ENCODE measurements at regions not wholly inside any gene's neighbourhood (a gene's known extent, or its start where the extent isn't known, plus 50 kb on each side); places are given as distances from the start of the nearest gene placed in this dataset.

DNA sequence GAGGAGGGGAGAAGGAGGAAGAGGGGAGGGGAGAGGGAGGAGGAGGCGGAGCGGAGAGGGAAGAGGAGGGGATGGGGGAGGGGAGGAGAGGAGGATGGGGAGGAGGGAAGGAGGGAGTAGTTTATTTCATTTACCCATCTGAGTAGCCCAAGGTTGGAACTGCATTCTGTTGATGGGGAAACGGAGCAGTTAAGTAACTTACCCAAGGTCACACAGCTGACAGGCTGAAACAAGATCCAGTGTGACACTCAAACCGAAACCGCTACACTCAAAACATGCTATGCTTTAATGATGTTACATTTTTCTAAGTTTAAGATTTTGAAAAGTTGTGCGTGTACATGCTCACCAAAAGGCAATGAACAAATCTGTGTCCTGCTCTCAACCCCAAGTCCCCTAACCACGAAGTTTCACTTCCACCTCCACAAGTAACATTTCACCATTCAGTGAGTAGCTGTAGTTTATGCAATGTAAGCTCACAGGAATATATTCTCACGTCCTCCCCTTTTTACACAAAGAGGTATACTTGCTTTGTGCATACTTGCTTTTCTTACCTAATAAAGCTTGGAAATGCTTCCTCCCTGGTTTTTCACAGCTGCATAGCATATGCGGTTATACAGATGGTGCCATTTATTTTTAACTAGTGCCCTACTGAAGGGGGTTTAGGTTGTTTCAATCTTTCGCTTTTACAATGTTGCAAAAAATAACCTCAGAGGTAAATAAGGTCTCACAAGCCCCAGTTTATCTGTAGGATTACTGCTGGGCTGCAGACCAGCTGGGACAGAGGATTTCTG, 275.3 kb downstream of the PARN start:
- no peaks in the 10 kb centered on the region for H3K9me3 ChIP-seq
- H3K36me3 ChIP-seq (replicated peaks), result no peaks in the 10 kb centered on the region
- H3K4me1 ChIP-seq, result no peaks in the 10 kb centered on the region
- in situ Hi-C loops (cut with MboI; ENCODE audit: low sequenced_read_pairs), result loop anchor here (5.0 to 10.0 kb wide), 2 partner anchors 37 to 60 kb away; no protein-coding TSS in a partner anchor
- DNase-seq (ENCODE audit: low spot score in 2 of 2), result no peak
- H3K4me3 ChIP-seq, result no peak overlapping the region
- H3K27me3 ChIP-seq (ENCODE audit: low read depth), result 0 out of 2 replicates have a peak, but pooled peaks cover 2% of the 10 kb centered on the region

DNA sequence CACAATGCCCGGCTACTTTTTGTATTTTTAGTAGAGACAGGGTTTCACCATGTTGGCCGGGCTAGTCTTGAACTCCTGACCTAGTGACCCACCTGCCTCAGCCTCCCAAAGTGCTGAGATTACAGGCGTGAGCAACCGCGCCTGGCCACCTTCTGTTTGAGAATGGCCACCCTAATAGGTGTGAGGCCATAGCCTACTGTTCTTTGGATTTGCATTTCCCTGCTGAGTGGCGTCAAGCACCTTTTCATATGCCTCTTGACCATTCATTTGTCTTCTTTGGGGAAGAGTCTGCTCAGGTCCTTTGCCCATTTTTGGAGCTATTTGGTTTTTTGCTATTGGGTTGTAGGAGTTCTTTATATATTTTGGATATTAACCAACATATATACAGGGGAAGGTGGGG, 276.7 kb downstream of the PARN start:
- in situ Hi-C loops (cut with MboI; ENCODE audit: low sequenced_read_pairs), result loop anchor here (10.0 kb wide), 1 partner anchor 61 kb away; no protein-coding TSS in a partner anchor
- no peak overlapping the region for H3K4me3 ChIP-seq
- no peaks in the 10 kb centered on the region for H3K9me3 ChIP-seq
- no peak for DNase-seq (ENCODE audit: low spot score in 2 of 2)
- 0 out of 2 replicates have a peak, but pooled peaks cover 2% of the 10 kb centered on the region for H3K27me3 ChIP-seq (ENCODE audit: low read depth)
- no peaks in the 10 kb centered on the region for H3K36me3 ChIP-seq (replicated peaks)
- H3K4me1 ChIP-seq, result no peaks in the 10 kb centered on the region

DNA sequence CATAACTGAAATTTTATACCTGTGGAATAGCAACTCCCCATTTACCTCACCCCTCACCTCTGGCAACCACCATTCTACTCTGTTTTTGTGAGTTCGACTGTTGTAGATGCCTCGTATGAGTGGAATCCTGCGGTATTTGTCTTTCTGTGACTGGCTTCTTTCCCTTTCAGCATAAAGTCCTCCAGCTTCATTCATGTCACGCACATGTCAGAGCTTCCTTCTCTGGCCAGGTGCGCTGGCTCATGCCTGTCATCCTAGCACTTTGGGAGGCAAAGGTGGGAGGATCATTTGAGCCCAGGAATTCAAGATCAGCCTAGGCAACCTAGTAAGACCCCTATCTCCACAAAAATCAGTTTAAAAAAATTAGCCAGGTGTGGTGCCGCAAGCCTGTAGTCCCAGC, 278.4 kb downstream of the PARN start:
- Histone ChIP-seq H3K4me1 (no peaks in the 10 kb centered on the region), H3K9me3 (no peaks in the 10 kb centered on the region), H3K4me3 (no peak overlapping the region), H3K36me3 (replicated peaks) (no peaks in the 10 kb centered on the region), H3K27me3 (ENCODE audit: low read depth) (0 out of 2 replicates have a peak, but pooled peaks cover 2% of the 10 kb centered on the region)
- in situ Hi-C loops (cut with MboI; ENCODE audit: low sequenced_read_pairs), result loop anchor here (10.0 kb wide), 1 partner anchor 63 kb away; no protein-coding TSS in a partner anchor
- no peak for DNase-seq (ENCODE audit: low spot score in 2 of 2)

DNA sequence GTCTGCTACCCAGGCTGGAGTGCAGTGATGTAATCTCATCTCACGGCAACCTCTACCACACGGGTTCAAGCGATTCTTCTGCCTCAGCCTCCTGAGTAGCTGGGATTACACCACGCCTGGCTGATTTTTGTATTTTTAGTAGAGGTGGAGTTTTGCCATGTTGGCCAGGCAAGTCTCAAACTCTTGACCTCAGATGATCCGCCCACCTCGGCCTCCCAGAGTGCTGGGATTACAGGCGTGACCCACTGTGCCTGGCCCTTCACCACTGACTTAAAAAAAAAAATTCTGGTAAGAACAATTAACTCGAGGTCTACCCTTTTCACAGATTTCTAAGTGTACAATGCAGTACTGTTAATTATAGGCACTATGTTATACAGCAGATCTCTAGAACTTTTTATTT, 279.4 kb downstream of the PARN start:
- Histone ChIP-seq H3K36me3 (replicated peaks) (no peaks in the 10 kb centered on the region), H3K4me3 (no peak overlapping the region), H3K4me1 (no peaks in the 10 kb centered on the region), H3K27me3 (ENCODE audit: low read depth) (0 out of 2 replicates have a peak, but pooled peaks cover 2% of the 10 kb centered on the region), H3K9me3 (no peaks in the 10 kb centered on the region)
- DNase-seq (ENCODE audit: low spot score in 2 of 2), result no peak
- in situ Hi-C loops (cut with MboI; ENCODE audit: low sequenced_read_pairs), result loop anchor here (10.0 kb wide), 1 partner anchor 64 kb away; no protein-coding TSS in a partner anchor

DNA sequence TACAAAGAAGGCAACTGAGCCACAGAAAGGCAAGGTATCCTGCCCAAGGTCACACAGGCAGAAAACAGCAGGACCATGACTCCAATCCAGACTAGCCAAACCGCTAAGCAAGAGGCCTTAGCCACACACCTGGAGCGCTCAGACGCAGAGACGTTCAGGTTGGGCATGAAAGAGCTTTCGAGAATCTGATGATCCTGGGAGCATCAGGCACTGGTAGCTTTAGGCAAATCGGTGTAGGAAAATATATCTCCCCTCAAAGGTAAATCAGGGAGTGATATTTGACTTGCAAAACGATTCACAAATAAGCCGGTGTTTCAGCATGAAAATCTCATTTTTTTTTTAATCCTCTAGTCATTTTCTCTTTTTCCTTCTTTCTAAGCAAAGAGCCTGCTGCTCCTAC, 279.0 kb downstream of the MRTFB start:
- H3K36me3 ChIP-seq (replicated peaks), result no peaks in the 10 kb centered on the region
- in situ Hi-C loops (cut with MboI; ENCODE audit: low sequenced_read_pairs), result loop anchor here (10.0 kb wide), 1 partner anchor 65 kb away; no protein-coding TSS in a partner anchor
- H3K9me3 ChIP-seq, result no peaks in the 10 kb centered on the region
- H3K27me3 ChIP-seq (ENCODE audit: low read depth), result 0 out of 2 replicates have a peak, but pooled peaks cover 2% of the 10 kb centered on the region
- no peak overlapping the region for H3K4me3 ChIP-seq
- H3K4me1 ChIP-seq, result no peaks in the 10 kb centered on the region
- DNase-seq (ENCODE audit: low spot score in 2 of 2), result no peak

DNA sequence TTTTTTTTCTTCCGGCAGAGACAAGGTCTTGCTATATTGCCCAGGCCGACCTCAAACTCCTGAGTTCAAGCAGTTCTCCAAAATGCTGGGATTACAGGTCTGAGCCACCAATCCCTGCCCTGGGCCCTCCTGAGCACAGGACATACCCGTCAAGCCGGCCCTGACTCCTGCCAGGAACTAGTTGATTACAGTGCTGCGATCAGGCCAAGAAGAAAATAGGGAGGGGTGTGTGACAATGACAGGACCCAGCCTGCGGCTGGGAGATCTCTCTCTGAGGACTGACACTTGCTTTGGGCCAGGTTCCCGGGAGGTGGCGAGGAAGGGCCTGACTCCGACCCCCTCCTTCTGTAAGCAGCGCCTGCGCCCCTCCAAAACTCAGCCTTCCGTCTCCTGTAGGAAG, 276.6 kb downstream of the MRTFB start:
- Histone ChIP-seq H3K36me3 (replicated peaks) (no peaks in the 10 kb centered on the region), H3K4me1 (no peaks in the 10 kb centered on the region), H3K9me3 (no peaks in the 10 kb centered on the region), H3K27me3 (ENCODE audit: low read depth) (no peaks in the 10 kb centered on the region), H3K4me3 (no peak overlapping the region)
- in situ Hi-C loops (cut with MboI; ENCODE audit: low sequenced_read_pairs), result no loop called here
- DNase-seq (ENCODE audit: low spot score in 2 of 2), result no peak

DNA sequence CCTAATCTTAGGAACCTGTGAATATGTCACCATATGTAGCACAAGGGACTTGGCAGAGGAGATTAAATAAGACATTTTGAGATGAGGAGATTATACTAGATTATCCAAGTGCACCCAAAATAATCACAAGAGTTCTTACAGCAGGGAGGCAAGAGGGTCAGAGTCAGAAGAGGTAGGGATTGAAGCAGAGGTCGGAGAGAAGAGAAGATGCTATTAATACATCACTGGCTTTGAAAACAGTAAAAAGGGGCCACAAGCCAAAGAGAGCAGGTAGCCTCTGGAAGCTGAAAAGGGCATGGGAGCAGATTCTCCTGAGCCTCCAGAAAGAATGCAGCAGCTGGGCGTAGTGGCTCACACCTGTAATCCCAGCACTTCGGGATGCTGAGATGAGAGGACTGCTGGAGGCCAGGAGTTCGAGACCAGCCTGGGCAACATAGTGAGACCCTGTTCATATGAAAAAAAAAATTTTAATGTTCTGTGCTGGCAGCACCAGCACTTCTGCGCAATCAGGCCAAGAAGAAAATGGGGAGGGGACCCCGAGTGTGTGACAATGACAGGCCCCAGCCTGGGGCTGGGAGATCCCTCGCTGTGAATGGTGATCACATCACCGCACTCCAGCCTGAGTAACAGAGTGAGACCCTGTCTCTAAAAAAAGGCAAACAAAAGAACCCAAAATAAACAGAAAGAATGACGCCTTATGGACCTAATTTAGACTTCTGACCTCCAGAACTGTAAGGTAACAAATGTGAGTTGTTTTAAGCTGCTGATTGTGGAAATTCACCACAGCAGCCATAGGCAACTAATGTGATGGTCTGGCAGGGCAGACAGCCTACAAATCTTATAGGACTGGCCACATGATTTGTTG, 275.4 kb downstream of the MRTFB start:
- Histone ChIP-seq H3K4me3 (no peak overlapping the region), H3K27me3 (ENCODE audit: low read depth) (no peaks in the 10 kb centered on the region), H3K36me3 (replicated peaks) (no peaks in the 10 kb centered on the region), H3K9me3 (no peaks in the 10 kb centered on the region), H3K4me1 (no peaks in the 10 kb centered on the region)
- DNase-seq (ENCODE audit: low spot score in 2 of 2), result no peak
- in situ Hi-C loops (cut with MboI; ENCODE audit: low sequenced_read_pairs), result no loop called here

DNA sequence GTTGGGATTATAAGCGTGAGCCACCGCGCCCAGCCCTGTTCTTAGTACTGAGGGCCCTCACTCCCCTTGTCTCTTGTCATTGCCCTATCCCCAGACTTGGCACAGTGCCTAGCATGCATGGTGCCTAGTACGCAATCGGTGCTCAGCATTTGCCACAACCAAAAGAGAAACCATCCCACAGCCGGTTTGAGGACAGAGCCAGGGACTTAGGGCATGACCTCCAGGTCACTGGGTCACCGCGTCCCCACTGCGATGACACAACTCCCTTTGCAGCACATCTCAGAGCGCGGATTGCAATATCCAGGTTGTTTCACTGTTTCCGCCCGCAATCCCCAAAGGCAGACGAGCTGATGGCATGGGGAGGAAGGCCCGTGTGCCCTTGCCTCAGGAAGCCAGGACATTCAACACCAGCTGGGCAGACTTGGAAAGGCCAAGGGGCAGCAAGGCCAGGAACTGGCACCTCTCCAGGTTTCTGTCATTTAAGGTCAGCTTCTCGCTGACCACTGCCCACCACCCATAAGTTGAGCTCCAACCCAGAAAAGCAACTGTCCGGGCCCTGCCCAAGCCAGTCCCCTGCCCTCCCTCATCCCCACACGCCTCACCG, 274.5 kb downstream of the MRTFB start:
- in situ Hi-C loops (cut with MboI; ENCODE audit: low sequenced_read_pairs), result no loop called here
- no peak overlapping the region for H3K4me3 ChIP-seq
- H3K36me3 ChIP-seq (replicated peaks), result no peaks in the 10 kb centered on the region
- no peaks in the 10 kb centered on the region for H3K27me3 ChIP-seq (ENCODE audit: low read depth)
- no peaks in the 10 kb centered on the region for H3K9me3 ChIP-seq
- no peaks in the 10 kb centered on the region for H3K4me1 ChIP-seq
- no peak for DNase-seq (ENCODE audit: low spot score in 2 of 2)

DNA sequence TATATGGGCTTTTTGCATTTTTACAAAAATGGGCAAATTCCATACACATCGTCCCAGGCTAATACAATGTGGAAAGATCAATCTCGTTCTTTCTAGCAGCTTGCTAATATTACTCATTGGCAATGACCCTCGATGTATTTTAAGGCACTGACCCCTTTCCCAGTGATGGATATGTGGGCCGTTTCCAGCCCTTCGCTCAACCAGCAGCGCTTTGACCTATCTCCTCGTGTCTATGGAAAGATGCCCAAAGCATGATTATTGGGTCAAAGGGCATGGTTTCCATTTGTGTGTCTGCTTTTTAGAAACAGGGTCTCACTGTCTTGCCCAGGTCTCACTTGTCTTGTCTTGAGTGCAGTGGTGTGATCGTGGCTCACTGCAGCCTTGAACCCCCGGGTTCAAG, 273.8 kb downstream of the MRTFB start:
- in situ Hi-C loops (cut with MboI; ENCODE audit: low sequenced_read_pairs), result no loop called here
- DNase-seq (ENCODE audit: low spot score in 2 of 2), result no peak
- no peaks in the 10 kb centered on the region for H3K4me1 ChIP-seq
- no peaks in the 10 kb centered on the region for H3K36me3 ChIP-seq (replicated peaks)
- H3K4me3 ChIP-seq, result no peak overlapping the region
- no peaks in the 10 kb centered on the region for H3K9me3 ChIP-seq
- no peaks in the 10 kb centered on the region for H3K27me3 ChIP-seq (ENCODE audit: low read depth)

DNA sequence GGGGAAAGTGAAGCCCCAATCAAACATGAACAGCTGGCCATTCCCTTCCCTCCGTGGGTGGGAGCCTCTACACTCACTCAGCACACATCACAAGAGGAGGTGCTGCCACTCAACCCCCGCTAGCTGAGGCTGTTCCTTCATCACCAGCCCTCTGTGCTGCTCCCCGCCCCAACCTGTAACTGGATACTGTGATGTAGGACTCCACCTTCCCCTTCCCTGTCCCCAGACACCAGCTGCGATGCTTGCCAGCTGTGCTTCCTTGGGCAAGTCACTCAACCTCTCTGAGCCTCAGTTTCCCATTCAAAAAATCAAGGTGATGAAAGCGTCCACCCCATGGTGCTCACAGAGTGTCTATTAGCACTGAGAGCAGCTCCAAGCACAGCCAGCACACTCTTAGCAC, 273.2 kb downstream of the MRTFB start:
- Histone ChIP-seq H3K4me3 (no peak overlapping the region), H3K4me1 (no peaks in the 10 kb centered on the region), H3K27me3 (ENCODE audit: low read depth) (no peaks in the 10 kb centered on the region), H3K36me3 (replicated peaks) (no peaks in the 10 kb centered on the region), H3K9me3 (no peaks in the 10 kb centered on the region)
- no peak for DNase-seq (ENCODE audit: low spot score in 2 of 2)
- in situ Hi-C loops (cut with MboI; ENCODE audit: low sequenced_read_pairs), result no loop called here

DNA sequence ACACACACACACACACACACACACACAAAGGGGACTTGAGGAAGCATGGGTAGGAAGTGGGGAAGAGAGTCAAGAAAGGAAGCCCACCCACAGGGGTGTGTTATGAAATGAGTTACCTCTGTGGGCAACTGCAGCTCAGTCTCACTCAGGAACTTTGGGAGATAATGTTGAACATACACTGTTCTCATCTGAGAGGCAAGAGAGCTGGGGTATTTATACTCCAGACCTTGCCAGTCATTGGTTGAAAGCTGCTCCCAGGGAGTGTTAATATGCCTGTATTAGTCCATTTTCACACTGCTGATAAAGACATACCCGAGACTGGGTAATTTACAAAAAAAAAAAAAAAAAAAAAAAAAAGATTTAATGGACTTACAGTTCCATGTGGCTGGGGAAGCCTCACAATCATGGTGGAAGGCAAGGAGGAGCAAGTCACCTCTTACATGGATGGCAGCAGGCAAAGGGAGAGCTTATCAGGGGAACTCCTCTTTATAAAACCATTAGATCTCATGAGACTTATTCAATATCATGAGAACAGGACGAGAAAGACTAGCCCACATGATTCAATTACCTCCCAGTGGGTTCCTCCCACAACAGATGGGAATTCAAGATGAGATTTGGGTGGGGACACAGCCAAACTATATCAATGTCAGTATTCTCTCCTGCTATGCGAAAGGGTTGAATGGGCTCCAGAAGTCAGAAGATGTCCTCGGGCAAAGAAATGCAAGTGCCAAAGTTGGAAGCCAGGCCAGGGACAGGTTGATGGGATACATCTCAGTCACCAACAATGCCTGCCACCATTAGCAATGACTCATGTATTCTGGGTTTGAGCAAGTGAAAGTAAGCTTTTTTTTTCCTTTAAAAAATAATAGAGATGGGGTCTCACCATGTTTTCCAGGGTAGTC, 270.5 kb downstream of the MRTFB start:
- Histone ChIP-seq H3K9me3 (no peaks in the 10 kb centered on the region), H3K4me3 (no peak overlapping the region), H3K36me3 (replicated peaks) (no peaks in the 10 kb centered on the region), H3K4me1 (no peaks in the 10 kb centered on the region), H3K27me3 (ENCODE audit: low read depth) (no peaks in the 10 kb centered on the region)
- DNase-seq (ENCODE audit: low spot score in 2 of 2), result no peak
- in situ Hi-C loops (cut with MboI; ENCODE audit: low sequenced_read_pairs), result no loop called here

DNA sequence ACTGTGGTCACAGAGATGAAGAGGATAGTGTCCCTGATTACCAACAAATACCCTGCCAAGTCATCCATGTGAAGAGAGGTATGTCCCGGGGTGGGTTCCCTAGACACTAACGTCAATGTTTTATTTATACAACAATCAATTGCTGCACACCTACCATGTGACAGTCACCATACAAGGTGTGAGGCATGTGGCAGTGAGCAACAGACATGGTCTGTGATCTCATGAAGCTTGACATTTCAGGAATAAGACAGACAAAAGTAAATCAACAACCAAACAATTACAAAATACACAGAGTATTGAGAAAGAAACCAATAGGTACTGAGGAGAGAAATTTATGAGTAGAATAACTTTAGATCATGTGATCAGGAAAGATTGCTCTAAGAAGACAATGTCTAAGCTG, 268.6 kb downstream of the MRTFB start:
- Histone ChIP-seq H3K9me3 (0 out of 2 replicates have a peak, but pooled peaks cover 2% of the 10 kb centered on the region), H3K36me3 (replicated peaks) (no peaks in the 10 kb centered on the region), H3K4me1 (no peaks in the 10 kb centered on the region), H3K4me3 (no peak overlapping the region), H3K27me3 (ENCODE audit: low read depth) (no peaks in the 10 kb centered on the region)
- in situ Hi-C loops (cut with MboI; ENCODE audit: low sequenced_read_pairs), result no loop called here
- DNase-seq (ENCODE audit: low spot score in 2 of 2), result no peak

DNA sequence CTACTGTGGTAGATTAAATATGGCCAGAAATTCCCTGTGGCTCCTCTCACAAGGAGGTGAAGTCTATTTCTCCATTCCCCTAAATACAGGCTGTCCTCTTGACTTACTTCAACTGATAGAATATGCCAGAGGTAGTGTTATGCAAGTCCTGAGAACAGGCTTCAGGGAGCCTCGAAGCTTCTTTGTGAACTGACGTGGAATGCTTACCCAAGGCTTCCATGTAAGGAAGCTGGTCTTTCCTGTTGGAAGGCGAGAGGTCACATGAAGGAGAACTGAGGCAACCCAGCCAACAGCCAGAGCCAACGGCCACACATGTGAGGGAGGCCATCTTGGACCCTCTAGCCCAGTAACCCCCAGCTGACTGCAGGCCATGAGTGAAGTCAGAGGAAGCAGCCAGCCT, 267.9 kb downstream of the MRTFB start:
- no peak for DNase-seq (ENCODE audit: low spot score in 2 of 2)
- H3K4me3 ChIP-seq, result no peak overlapping the region
- in situ Hi-C loops (cut with MboI; ENCODE audit: low sequenced_read_pairs), result no loop called here
- H3K36me3 ChIP-seq (replicated peaks), result no peaks in the 10 kb centered on the region
- no peaks in the 10 kb centered on the region for H3K4me1 ChIP-seq
- 0 out of 2 replicates have a peak, but pooled peaks cover 2% of the 10 kb centered on the region for H3K9me3 ChIP-seq
- no peaks in the 10 kb centered on the region for H3K27me3 ChIP-seq (ENCODE audit: low read depth)
